Endothelial cell of umbilical vein (primary cell): ENCODE measurements at regions not wholly inside any gene's neighbourhood (a gene's known extent, or its start where the extent isn't known, plus 50 kb on each side); places are given as distances from the start of the nearest gene placed in this dataset.

Experiments used
- BruUV-seq: library from RNA; stranded (reverse); fragments of 400-500 nt; replicated peaks from 2 replicates; lab custom pipeline; 2021; lab: Mats Ljungman, UMichigan
- CTCF ChIA-PET: fragments of 300-600, 350-600 bp; sonication (Branson Sonifier 250); formaldehyde crosslinking; loops from one replicate; lab custom pipeline; 2021; ENCODE audit warnings: antibody characterized with exemption, inconsistent platforms; lab: Charles Lee
- POLR2A ChIA-PET: fragments of 300-600, 350-600 bp; sonication (Branson Sonifier 250); formaldehyde crosslinking; loops from one replicate; lab custom pipeline; 2021; ENCODE audit warnings: antibody characterized with exemption, inconsistent platforms; lab: Charles Lee
- DNase-seq: peaks from one replicate; pipeline ENCODE4 v3.0.0-alpha.2; 2011; ENCODE audit warnings: low read depth, low spot score
- FAIRE-seq: peaks from 2 replicates; lab custom pipeline; 2011; peaks lifted over from hg19 to GRCh38; lab: Jason Lieb, UNC
- H2AFZ ChIP-seq: 2 replicates; pipeline ENCODE4 v1.6.0; 2012; ENCODE audit warnings: low read depth, low read length, control low read depth, inconsistent platforms
- H3K27ac ChIP-seq: 2 replicates; pipeline ENCODE4 v1.5.1; 2011; ENCODE audit warnings: low read depth, mild to moderate bottlenecking, control low read depth, low read length, moderate library complexity; ENCODE audit not compliant: insufficient read depth
- H3K27me3 ChIP-seq, 2 experiments: 2 replicates each; pipeline versions ENCODE4 v1.6.0 to v1.6.1; 2011; ENCODE audit warnings: low read length in 2 of 2, mixed read lengths in 1 of 2; ENCODE audit not compliant: control insufficient read depth in 2 of 2, insufficient read depth in 2 of 2
- H3K36me3 ChIP-seq, 2 experiments: 2 replicates in 1 of 2; 3 replicates in 1 of 2; pipeline ENCODE4 v1.5.1; 2011; ENCODE audit warnings: low read length in 2 of 2, mild to moderate bottlenecking in 1 of 2, moderate library complexity in 1 of 2; ENCODE audit not compliant: control insufficient read depth in 2 of 2, insufficient read depth in 2 of 2; ENCODE audit errors: extremely low read depth in 1 of 2
- H3K4me1 ChIP-seq: 3 replicates; pipeline ENCODE4 v1.5.1; 2011; ENCODE audit warnings: mild to moderate bottlenecking, low read length; ENCODE audit not compliant: control insufficient read depth, insufficient read depth; ENCODE audit errors: extremely low read depth
- H3K4me2 ChIP-seq: 2 replicates; pipeline ENCODE4 v1.6.1; 2011; ENCODE audit warnings: low read length, control low read depth, mixed read lengths; ENCODE audit not compliant: insufficient read depth
- H3K4me3 ChIP-seq, 3 experiments: fragments of 200-600 bp in 1 of 3; sonication (generic), shearing (Covaris generic) in 1 of 3; replicated peaks in 1 of 3; 2 replicates each; pipeline ENCODE4 v1.5.1; 2011 to 2016; ENCODE audit warnings: control low read depth in 3 of 3, low read length in 3 of 3, mild to moderate bottlenecking in 2 of 3, inconsistent platforms in 1 of 3, low read depth in 1 of 3, moderate library complexity in 1 of 3; ENCODE audit not compliant: insufficient read depth in 1 of 3
- H3K79me2 ChIP-seq: 2 replicates; pipeline ENCODE4 v1.6.0; 2012; ENCODE audit warnings: low read length, inconsistent platforms; ENCODE audit not compliant: control insufficient read depth, insufficient read depth
- H3K9ac ChIP-seq: replicated peaks from 2 replicates; pipeline ENCODE3; 2011; ENCODE audit warnings: low read length, control low read depth; ENCODE audit not compliant: insufficient read depth; ENCODE audit errors: extremely low read depth
- H3K9me1 ChIP-seq: replicated peaks from 3 replicates; pipeline ENCODE4 v1.6.0; 2011; ENCODE audit warnings: mild to moderate bottlenecking, low read length; ENCODE audit not compliant: control insufficient read depth, insufficient read depth; ENCODE audit errors: extremely low read depth
- H3K9me3 ChIP-seq: replicated peaks from 2 replicates; pipeline ENCODE4 v1.5.1; 2012; ENCODE audit warnings: low read length, inconsistent platforms; ENCODE audit not compliant: control insufficient read depth, insufficient read depth
- H4K20me1 ChIP-seq: replicated peaks from 2 replicates; pipeline ENCODE3; 2011; ENCODE audit warnings: mild to moderate bottlenecking, low read length; ENCODE audit not compliant: control insufficient read depth, insufficient read depth; ENCODE audit errors: extremely low read depth
- JUN ChIP-seq: IDR thresholded peaks from 2 replicates; pipeline ENCODE4 v1.6.1; 2011; ENCODE audit warnings: borderline replicate concordance, low read depth; ENCODE audit not compliant: insufficient read length, insufficient read depth
- POLR2A ChIP-seq: IDR thresholded peaks from 2 replicates; pipeline ENCODE4 v1.6.1; 2012; ENCODE audit warnings: low read depth, mild to moderate bottlenecking, control low read depth, low read length
- dilution Hi-C: fragments of 300-500 bp; cut with MboI; formaldehyde crosslinking; loops from one replicate; pipeline ENCODE4 v1.15.0; 2019; ENCODE audit warnings: low sequenced_read_pairs; ENCODE audit not compliant: extremely low pct_ligation_motif_present
- intact Hi-C: fragments of 100-400 bp; cut with micrococcal nuclease; formaldehyde crosslinking; loops from one replicate; pipeline ENCODE4 v1.10.0; 2022

DNA sequence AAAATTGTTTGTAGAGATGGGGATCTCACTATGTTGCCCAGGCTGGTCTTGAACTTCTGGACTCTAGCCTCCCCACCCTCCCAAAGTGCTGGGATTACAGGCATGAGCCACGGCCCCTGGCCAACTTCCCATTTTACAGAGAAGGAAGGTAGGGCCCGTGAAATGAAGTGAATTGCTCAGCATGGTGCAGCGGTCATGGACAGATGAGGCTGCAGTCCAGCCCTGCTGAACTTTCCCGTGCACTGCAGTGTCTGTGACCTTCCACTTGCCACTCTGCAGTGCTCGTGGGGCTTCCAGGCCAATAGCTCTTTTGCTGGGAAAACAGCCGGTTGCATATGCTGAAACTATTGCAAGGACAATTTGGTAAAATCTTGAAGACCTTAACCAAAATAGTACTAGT is 454.4 kb upstream of the FAT1 start:
- no peaks in the 10 kb centered on the region for H3K36me3 ChIP-seq
- ChIA-PET POLR2A (no interaction called here), CTCF (no interaction called here)

DNA sequence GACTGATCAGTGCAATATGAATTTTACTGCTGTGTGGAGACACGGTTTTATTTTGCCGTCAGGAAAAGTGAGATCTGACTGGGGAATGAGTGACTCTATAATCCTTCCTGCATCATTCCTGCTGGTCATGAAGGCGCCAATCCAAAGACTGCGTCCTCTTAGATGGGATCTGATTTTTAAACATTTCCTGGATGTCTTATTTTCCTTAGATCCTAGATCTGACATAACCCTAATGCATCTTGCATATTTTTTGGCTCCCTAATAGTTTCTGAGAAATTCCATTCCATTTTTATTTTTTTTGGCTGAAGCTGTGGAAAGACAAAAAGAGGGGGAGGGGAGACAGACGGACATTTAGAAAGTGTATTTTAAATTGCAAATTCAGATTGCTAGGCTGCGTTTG is 454.9 kb upstream of the FAT1 start:
- H3K4me2 ChIP-seq: no peak overlapping the region
- no peaks in the 10 kb centered on the region for H4K20me1 ChIP-seq
- dilution Hi-C loops (no loop called here), intact Hi-C loops (no loop called here)
- no peak overlapping the region for H3K27ac ChIP-seq
- H2AFZ ChIP-seq: no peak overlapping the region
- H3K27me3 ChIP-seq: no peaks in the 10 kb centered on the region
- ChIA-PET POLR2A (no interaction called here), CTCF (no interaction called here)
- H3K9ac ChIP-seq: no peak overlapping the region
- no peaks in the 10 kb centered on the region for H3K4me1 ChIP-seq
- FAIRE-seq: no peak
- no peaks in the 10 kb centered on the region for H3K9me3 ChIP-seq
- no peaks in the 10 kb centered on the region for H3K9me1 ChIP-seq
- no peaks in the 10 kb centered on the region for H3K79me2 ChIP-seq
- DNase-seq: no peak
- TF ChIP-seq JUN: no peak
- H3K36me3 ChIP-seq: no peaks in the 10 kb centered on the region
- no TSS peak for BruUV-seq
- no peak overlapping the region for H3K4me3 ChIP-seq

More for the DNA sequence above, 454.4 kb upstream of the FAT1 start:
- FAIRE-seq (no peak), DNase-seq (no peak)
- Histone ChIP-seq H3K79me2 (no peaks in the 10 kb centered on the region), H3K4me2 (no peak overlapping the region), H2AFZ (no peak overlapping the region), H3K27ac (no peak overlapping the region), H3K9me3 (no peaks in the 10 kb centered on the region), H3K27me3 (no peaks in the 10 kb centered on the region), H3K4me1 (no peaks in the 10 kb centered on the region), H3K9ac (no peak overlapping the region), H3K9me1 (no peaks in the 10 kb centered on the region), H3K4me3 (no peak overlapping the region), H4K20me1 (no peaks in the 10 kb centered on the region)
- intact Hi-C loops: no loop called here
- no TSS peak for BruUV-seq
- dilution Hi-C loops: no loop called here
- TF ChIP-seq POLR2A: no peak
